GM12878 (cell line): ENCODE measurements at regions not wholly inside any gene's neighbourhood (a gene's known extent, or its start where the extent isn't known, plus 50 kb on each side); places are given as distances from the start of the nearest gene placed in this dataset.

Experiments used
- ATAC-seq: fragments of 200-7000 bp; cut with Tn5 transposase; 3 replicates; pipeline ENCODE4 v1.9.1; 2020; ENCODE audit warnings: mild to moderate bottlenecking, moderate library complexity
- BruUV-seq: library from RNA; stranded (reverse); fragments of 400-500 nt; replicated peaks from 2 replicates; lab custom pipeline; 2021; lab: Mats Ljungman, UMichigan
- CTCF ChIA-PET: fragments of 300-600 bp; sonication (Branson Sonifier 250); formaldehyde crosslinking; extraction: SDS; loops from one replicate; lab custom pipeline; 2021; ENCODE audit warnings: inconsistent platforms; lab: Yijun Ruan, JAX
- POLR2A ChIA-PET: fragments of 350-600 bp; formaldehyde crosslinking; extraction: SDS; loops from one replicate; lab custom pipeline; 2021; ENCODE audit warnings: inconsistent platforms; lab: Charles Lee
- RAD21 ChIA-PET: fragments of 300-600 bp; sonication (Branson Sonifier 250); formaldehyde crosslinking; loops from one replicate; lab custom pipeline; 2023; ENCODE audit warnings: antibody characterized with exemption; ENCODE audit not compliant: unreplicated experiment; lab: Charles Lee
- SMC1A ChIA-PET: fragments of 300-600 bp; sonication (Branson Sonifier 250); formaldehyde crosslinking; loops from one replicate; lab custom pipeline; 2023; ENCODE audit not compliant: unreplicated experiment, uncharacterized antibody; lab: Charles Lee
- DNase-seq: peaks from one replicate; pipeline ENCODE4 v3.0.0-alpha.2; 2011; ENCODE audit warnings: low read depth, low spot score
- FAIRE-seq: peaks from 3 replicates; lab custom pipeline; 2011; peaks lifted over from hg19 to GRCh38; lab: Jason Lieb, UNC
- H2AFZ ChIP-seq: 2 replicates; pipeline ENCODE4 v1.6.0; 2011; ENCODE audit warnings: low read depth, low read length, control low read depth; ENCODE audit not compliant: control insufficient read depth
- H3K27ac ChIP-seq: 2 replicates; pipeline ENCODE4 v1.5.1; 2011; ENCODE audit warnings: control low read depth; ENCODE audit not compliant: control insufficient read depth, insufficient read depth
- H3K27me3 ChIP-seq, 2 experiments: replicated peaks in 1 of 2; 2 replicates each; pipeline versions ENCODE4 v1.6.0 to v1.6.1; 2011; ENCODE audit warnings: low read length in 1 of 2; ENCODE audit not compliant: control insufficient read depth in 2 of 2, insufficient read depth in 2 of 2
- H3K36me3 ChIP-seq, 2 experiments: 2 replicates each; pipeline ENCODE4 v1.5.1; 2011; ENCODE audit warnings: low read length in 1 of 2; ENCODE audit not compliant: control insufficient read depth in 2 of 2, insufficient read depth in 2 of 2
- H3K4me1 ChIP-seq: 2 replicates; pipeline ENCODE4 v1.6.1; 2011; ENCODE audit warnings: mild to moderate bottlenecking, low read length, moderate library complexity, mixed read lengths; ENCODE audit not compliant: control insufficient read depth, insufficient read depth
- H3K4me2 ChIP-seq: 2 replicates; pipeline ENCODE4 v1.6.0; 2011; ENCODE audit warnings: control low read depth; ENCODE audit not compliant: control insufficient read depth, insufficient read depth
- H3K4me3 ChIP-seq: fragments of 200-600 bp; sonication (generic); 2 replicates; pipeline ENCODE4 v1.5.1; 2016
- H3K79me2 ChIP-seq: 2 replicates; pipeline ENCODE4 v1.6.0; 2011; ENCODE audit warnings: low read length; ENCODE audit not compliant: control insufficient read depth, insufficient read depth
- H3K9ac ChIP-seq: 2 replicates; pipeline ENCODE4 v1.8.0; 2011; ENCODE audit warnings: low read length, control low read depth, mixed read lengths; ENCODE audit not compliant: control insufficient read depth, insufficient read depth
- H3K9me3 ChIP-seq: replicated peaks from 3 replicates; pipeline ENCODE4 v1.5.1; 2011; ENCODE audit warnings: mild to moderate bottlenecking, low read length; ENCODE audit not compliant: control insufficient read depth, insufficient read depth
- H4K20me1 ChIP-seq: 2 replicates; pipeline ENCODE4 v1.6.0; 2011; ENCODE audit not compliant: control insufficient read depth, insufficient read depth
- CEBPZ ChIP-seq: fragments of 150-350 bp; IDR thresholded peaks from 2 replicates; pipeline ENCODE4 v1.6.1; 2016; ENCODE audit warnings: low read depth, low read length
- PAX5 ChIP-seq: IDR thresholded peaks from 2 replicates; pipeline ENCODE4 v1.6.1; 2011; ENCODE audit warnings: low read depth, low read length, borderline replicate concordance
- POLR2AphosphoS2 ChIP-seq: IDR thresholded peaks from 2 replicates; pipeline ENCODE4 v1.6.1; 2011; ENCODE audit warnings: low read depth, mild to moderate bottlenecking, low read length, improper control_type of control experiment, moderate library complexity
- SMAD5 ChIP-seq: IDR thresholded peaks from 2 replicates; pipeline ENCODE4 v1.6.1; 2016; ENCODE audit warnings: antibody characterized with exemption, low read depth
- STAT3 ChIP-seq: IDR thresholded peaks from 2 replicates; pipeline ENCODE4 v1.6.1; 2011; ENCODE audit warnings: low read depth, low read length, improper control_type of control experiment
- WGBS: methylation state at CpG from one replicate; pipeline ENCODE4 v1.1.6; 2016; ENCODE audit warnings: low lambda C conversion rate; ENCODE audit not compliant: insufficient replicate concordance, insufficient coverage; ENCODE audit errors: missing lambda C conversion rate; 5-methylcytosine and 5-hydroxymethylcytosine counted together
- in situ Hi-C: fragments of 300-500 bp; cut with MboI; formaldehyde crosslinking; loops from 9 replicates; pipeline ENCODE4 v1.14.3; 2018; ENCODE audit warnings: mixed read lengths
- intact Hi-C: fragments of 100-400 bp; cut with micrococcal nuclease; formaldehyde crosslinking; loops from one replicate; pipeline ENCODE4 v1.14.2; 2022; ENCODE audit not compliant: unreplicated experiment

GRCh38 chr12:78269620-78270019 is 438.9 kb downstream of the NAV3 start (continued):
- no peak for TF ChIP-seq SMAD5
- TF ChIP-seq POLR2AphosphoS2, result no peak
- TF ChIP-seq CEBPZ, result no peak

DNA sequence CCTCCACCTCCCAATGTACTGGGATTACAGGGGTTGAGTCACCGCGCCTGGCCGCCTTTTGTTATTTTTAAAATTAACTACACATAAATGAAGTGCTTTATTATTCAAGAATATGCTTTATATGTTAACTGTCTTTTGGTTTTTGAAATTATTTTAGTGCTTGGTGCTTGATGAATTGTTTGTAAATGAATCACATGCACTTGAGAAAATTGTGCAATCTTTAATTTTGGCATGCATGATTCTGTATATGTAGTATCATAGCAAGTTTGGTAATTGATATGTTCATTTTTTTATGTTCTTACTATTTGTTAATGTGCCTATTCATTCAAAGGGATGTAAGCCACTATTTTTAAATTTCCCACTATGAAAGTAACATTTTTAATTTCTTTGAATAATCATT is 440.9 kb downstream of the NAV3 start:
- no TSS peak for BruUV-seq
- no peaks in the 10 kb centered on the region for H3K27me3 ChIP-seq
- ChIA-PET POLR2A (no interaction called here), SMC1A (no interaction called here), CTCF (no interaction called here), RAD21 (no interaction called here)
- no peaks in the 10 kb centered on the region for H3K4me1 ChIP-seq
- TF ChIP-seq STAT3, result no peak
- no peak for TF ChIP-seq PAX5
- no peak overlapping the region for H3K9ac ChIP-seq
- H3K79me2 ChIP-seq, result no peaks in the 10 kb centered on the region
- no peak overlapping the region for H3K4me2 ChIP-seq
- 100% methylated on average over 3 of the region's 3 CpGs for WGBS
- in situ Hi-C loops, result no loop called here
- no peak for FAIRE-seq
- no peaks in the 10 kb centered on the region for H3K9me3 ChIP-seq
- no peak overlapping the region for H3K4me3 ChIP-seq
- H4K20me1 ChIP-seq, result no peaks in the 10 kb centered on the region
- H3K36me3 ChIP-seq, result no peaks in the 10 kb centered on the region
- H2AFZ ChIP-seq, result no peak overlapping the region
- ATAC-seq, result no peak
- H3K27ac ChIP-seq, result no peak overlapping the region
- intact Hi-C loops, result no loop called here
- no peak for DNase-seq
